Kidney epithelial cell (primary cell): ENCODE measurements at regions not wholly inside any gene's neighbourhood (a gene's known extent, or its start where the extent isn't known, plus 50 kb on each side); places are given as distances from the start of the nearest gene placed in this dataset.

Experiments
- DNase-seq: peaks from one replicate; pipeline ENCODE4 v3.0.0-alpha.2; 2010; ENCODE audit warnings: low read depth
- H3K27me3 ChIP-seq: 2 replicates; pipeline ENCODE4 v1.6.0; 2011; ENCODE audit warnings: low read length; ENCODE audit not compliant: control insufficient read depth, insufficient read depth
- H3K36me3 ChIP-seq: 2 replicates; pipeline ENCODE4 v1.5.1; 2011; ENCODE audit warnings: low read length; ENCODE audit not compliant: control insufficient read depth, insufficient read depth
- H3K4me3 ChIP-seq: 2 replicates; pipeline ENCODE4 v1.5.1; 2011; ENCODE audit warnings: low read depth, mild to moderate bottlenecking, control low read depth, low read length
- CTCF ChIP-seq: IDR thresholded peaks from 2 replicates; pipeline ENCODE4 v1.5.1; 2011; ENCODE audit warnings: mild to moderate bottlenecking, moderate library complexity, low read length, control low read depth, inconsistent platforms; ENCODE audit not compliant: insufficient read depth, poor library complexity, severe bottlenecking

- Histone ChIP-seq H3K4me3 (no peak overlapping the region), H3K27me3 (no peaks in the 10 kb centered on the region), H3K36me3 (no peaks in the 10 kb centered on the region)
- no peak for TF ChIP-seq CTCF
- DNase-seq = no peak
Observed at GRCh38 chr5:5079876-5080275, 60.3 kb upstream of the ADAMTS16 start.

DNA sequence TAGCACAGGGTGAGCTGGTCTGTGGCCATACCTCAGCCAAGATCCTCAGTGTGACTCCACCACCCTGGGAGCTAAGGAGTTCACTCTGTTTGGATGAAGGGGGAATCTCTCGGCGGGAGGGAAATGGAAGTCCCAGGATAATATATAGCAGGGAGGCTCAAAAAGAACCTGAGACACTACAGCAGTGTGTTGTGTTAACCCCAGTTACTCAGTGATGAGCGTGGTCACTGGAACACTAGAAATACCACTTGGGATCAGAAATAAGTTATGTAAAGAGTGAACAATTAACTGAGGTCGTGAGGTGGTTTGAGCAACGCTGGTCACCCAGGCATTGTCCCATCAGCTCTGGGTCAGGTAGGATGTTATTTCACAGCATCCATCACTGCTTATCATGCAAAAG is 59.3 kb upstream of the ADAMTS16 start:
- DNase-seq = no peak
- TF ChIP-seq CTCF = no peak
- Histone ChIP-seq H3K36me3 (no peaks in the 10 kb centered on the region), H3K4me3 (no peak overlapping the region), H3K27me3 (no peaks in the 10 kb centered on the region)

DNA sequence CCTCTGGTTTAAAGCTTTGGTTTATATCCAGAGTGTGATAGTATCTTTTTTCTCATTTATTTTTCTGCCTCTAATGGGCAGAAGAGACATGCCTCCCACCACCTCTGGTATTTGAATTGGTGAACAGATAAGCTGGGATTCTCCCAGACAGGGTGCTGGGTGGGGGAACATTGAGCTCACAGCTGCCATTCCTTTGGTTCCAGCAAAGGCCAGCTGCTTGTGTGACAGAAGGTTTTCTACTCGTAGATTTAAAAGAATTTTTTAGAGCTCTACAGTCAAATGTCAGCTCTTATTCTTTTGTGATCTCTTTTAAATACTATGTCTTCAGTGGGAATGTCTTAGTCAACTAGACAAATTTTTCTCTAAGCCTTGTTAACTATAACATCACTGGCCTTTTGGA is 54.7 kb upstream of the ADAMTS16 start:
- H3K27me3 ChIP-seq = no peaks in the 10 kb centered on the region
- no peak for DNase-seq
- TF ChIP-seq CTCF = no peak
- H3K4me3 ChIP-seq = no peak overlapping the region
- no peaks in the 10 kb centered on the region for H3K36me3 ChIP-seq

- Histone ChIP-seq H3K27me3 (no peaks in the 10 kb centered on the region), H3K4me3 (no peak overlapping the region), H3K36me3 (no peaks in the 10 kb centered on the region)
- no peak for TF ChIP-seq CTCF
- no peak for DNase-seq
Observed at GRCh38 chr5:5089895-5090649, 50.1 kb upstream of the ADAMTS16 start.
